CD14-positive monocyte (primary cell): ENCODE measurements at regions not wholly inside any gene's neighbourhood (a gene's known extent, or its start where the extent isn't known, plus 50 kb on each side); places are given as distances from the start of the nearest gene placed in this dataset.

Source experiments
- DNase-seq, 3 donors: peaks; one replicate each; pipeline ENCODE4 v3.0.0-alpha.2; 2011 to 2022
- H2AFZ ChIP-seq: 2 replicates; pipeline ENCODE4 v1.6.0; 2012; ENCODE audit warnings: mild to moderate bottlenecking, low read depth, low read length, inconsistent platforms; ENCODE audit not compliant: insufficient read depth, poor library complexity, severe bottlenecking
- H3K27ac ChIP-seq, 2 donors: 1 replicate in 1 of 2; 2 replicates in 1 of 2; pipeline ENCODE4 v1.5.1; 2012 to 2013; ENCODE audit warnings: low read length in 2 of 2, control low read depth in 1 of 2, inconsistent platforms in 1 of 2, low read depth in 1 of 2, mild to moderate bottlenecking in 1 of 2
- H3K27me3 ChIP-seq, 2 donors: one replicate each; pipeline versions ENCODE4 v1.6.0 to v1.6.1; 2011 to 2013; ENCODE audit warnings: low read length in 2 of 2; ENCODE audit not compliant: control insufficient read depth in 2 of 2, insufficient read depth in 2 of 2
- H3K36me3 ChIP-seq, 2 donors: replicated peaks in 1 of 2; 1 replicate in 1 of 2; 2 replicates in 1 of 2; pipeline versions ENCODE4 v1.5.1 to v1.6.1; 2012 to 2013; ENCODE audit warnings: low read length in 2 of 2, control low read depth in 1 of 2, inconsistent platforms in 1 of 2, mild to moderate bottlenecking in 1 of 2; ENCODE audit not compliant: insufficient read depth in 2 of 2, control insufficient read depth in 1 of 2
- H3K4me1 ChIP-seq, 2 donors: 1 replicate in 1 of 2; 2 replicates in 1 of 2; pipeline versions ENCODE4 v1.5.1 to v1.6.1; 2012 to 2013; ENCODE audit warnings: low read length in 2 of 2, control low read depth in 1 of 2, inconsistent platforms in 1 of 2, mild to moderate bottlenecking in 1 of 2, moderate library complexity in 1 of 2; ENCODE audit not compliant: insufficient read depth in 2 of 2, control insufficient read depth in 1 of 2
- H3K4me2 ChIP-seq: replicated peaks from 2 replicates; pipeline ENCODE3; 2012; ENCODE audit warnings: low read length, moderate library complexity, mild to moderate bottlenecking; ENCODE audit not compliant: poor library complexity, severe bottlenecking; ENCODE audit errors: extremely low read depth
- H3K4me3 ChIP-seq, 3 experiments: fragments of 200-600 bp in 1 of 3; sonication (generic) in 1 of 3; replicated peaks in 1 of 3; 1 replicate in 2 of 3; 2 replicates in 1 of 3; pipeline ENCODE4 v1.5.1; 2011 to 2013; ENCODE audit warnings: low read length in 3 of 3, mild to moderate bottlenecking in 3 of 3, control low read depth in 2 of 3, low read depth in 2 of 3, inconsistent platforms in 1 of 3, moderate library complexity in 1 of 3
- H3K79me2 ChIP-seq: 2 replicates; pipeline ENCODE4 v1.6.0; 2012; ENCODE audit warnings: mild to moderate bottlenecking, control low read depth, inconsistent platforms, low read length, moderate library complexity; ENCODE audit not compliant: insufficient read depth
- H3K9ac ChIP-seq: 2 replicates; pipeline ENCODE4 v1.6.0; 2017; ENCODE audit warnings: low read length, mild to moderate bottlenecking; ENCODE audit not compliant: insufficient read depth, poor library complexity, severe bottlenecking
- H3K9me3 ChIP-seq, 2 donors: replicated peaks in 1 of 2; 1 replicate in 1 of 2; 2 replicates in 1 of 2; pipeline versions ENCODE4 v1.5.1 to v1.6.1; 2012 to 2013; ENCODE audit warnings: low read length in 2 of 2, control low read depth in 1 of 2; ENCODE audit not compliant: control insufficient read depth in 1 of 2, insufficient read depth in 1 of 2
- H4K20me1 ChIP-seq: 2 replicates; pipeline ENCODE4 v1.6.0; 2012; ENCODE audit warnings: mild to moderate bottlenecking, low read length, control low read depth, moderate library complexity; ENCODE audit not compliant: insufficient read depth
- H3K27ac Mint-ChIP-seq, 7 donors: one replicate each; pipeline ENCODE4 v1.8.0; 2020; ENCODE audit warnings: mild to moderate bottlenecking in 7 of 7, mixed read lengths in 7 of 7, moderate library complexity in 6 of 7, inconsistent platforms in 2 of 7
- H3K27me3 Mint-ChIP-seq, 3 donors: one replicate each; pipeline ENCODE4 v1.8.0; 2021 to 2022; ENCODE audit warnings: low read depth in 3 of 3, mild to moderate bottlenecking in 3 of 3, mixed read lengths in 3 of 3, moderate library complexity in 3 of 3, inconsistent platforms in 1 of 3
- H3K36me3 Mint-ChIP-seq, 2 donors: one replicate each; pipeline ENCODE4 v1.8.0; 2020; ENCODE audit warnings: mixed read lengths in 2 of 2, inconsistent platforms in 1 of 2, mild to moderate bottlenecking in 1 of 2
- H3K4me1 Mint-ChIP-seq: one replicate; pipeline ENCODE4 v1.8.0; 2020; ENCODE audit warnings: mild to moderate bottlenecking, mixed read lengths
- H3K4me3 Mint-ChIP-seq, 2 donors: one replicate each; pipeline ENCODE4 v1.8.0; 2020; ENCODE audit warnings: mild to moderate bottlenecking in 2 of 2, mixed read lengths in 2 of 2, moderate library complexity in 1 of 2
- H3K9me3 Mint-ChIP-seq, 7 donors: one replicate each; pipeline ENCODE4 v1.8.0; 2020 to 2022; ENCODE audit warnings: mixed read lengths in 7 of 7, mild to moderate bottlenecking in 6 of 7, moderate library complexity in 6 of 7, inconsistent platforms in 2 of 7
- CTCF ChIP-seq: fragments of 200-600 bp; IDR thresholded peaks from one replicate; pipeline ENCODE4 v1.8.0; 2022; ENCODE audit warnings: antibody characterized with exemption, mild to moderate bottlenecking
- WGBS: methylation state at CpG from one replicate; pipeline ENCODE4 v1.1.5; 2013; ENCODE audit warnings: missing lambda C conversion rate; ENCODE audit not compliant: insufficient coverage; 5-methylcytosine and 5-hydroxymethylcytosine counted together
- intact Hi-C, 2 donors: fragments of 100-400 bp; cut with micrococcal nuclease; formaldehyde crosslinking; loops; one replicate each; pipeline versions ENCODE4 v1.15.0 to v1.15.1; 2023

GRCh38 chr19:31497709-31498108, 148.5 kb upstream of the TSHZ3 start:
- no peaks in the 10 kb centered on the region for H3K79me2 ChIP-seq
- no peaks in the 10 kb centered on the region for H3K36me3 Mint-ChIP-seq
- TF ChIP-seq CTCF: no peak

GRCh38 chr19:31498781-31499180, 149.5 kb upstream of the TSHZ3 start:
- H3K4me2 ChIP-seq: no peak overlapping the region
- Mint-ChIP-seq H3K36me3 (no peaks in the 10 kb centered on the region), H3K27me3 (peaks cover 0 to 3% (median 0%) of the 10 kb centered on the region in 3 donors), H3K4me3 (no peak overlapping the region), H3K4me1 (no peaks in the 10 kb centered on the region), H3K27ac (no peak overlapping the region), H3K9me3 (peaks cover 0 to 4% (median 1%) of the 10 kb centered on the region in 7 donors)
- no peaks in the 10 kb centered on the region for H3K79me2 ChIP-seq
- no peak for DNase-seq
- H3K9ac ChIP-seq: no peak overlapping the region
- H3K4me1 ChIP-seq: no peaks in the 10 kb centered on the region
- H3K27me3 ChIP-seq: no peaks in the 10 kb centered on the region
- no peak overlapping the region for H3K4me3 ChIP-seq
- intact Hi-C loops: no loop called here
- TF ChIP-seq CTCF: no peak
- H4K20me1 ChIP-seq: no peaks in the 10 kb centered on the region
- no peak overlapping the region for H3K27ac ChIP-seq
- 100% methylated on average over 1 of the region's 3 CpGs for WGBS
- no peaks in the 10 kb centered on the region for H3K9me3 ChIP-seq
- H2AFZ ChIP-seq: no peak overlapping the region
- no peaks in the 10 kb centered on the region for H3K36me3 ChIP-seq

More at GRCh38 chr19:31497709-31498108, 148.5 kb upstream of the TSHZ3 start:
- H3K27me3 ChIP-seq: no peaks in the 10 kb centered on the region
- no peak overlapping the region for H2AFZ ChIP-seq
- H3K4me3 Mint-ChIP-seq: no peak overlapping the region
- WGBS: 100% methylated on average over 2 of the region's 2 CpGs
- H3K9me3 ChIP-seq: no peaks in the 10 kb centered on the region
- H3K36me3 ChIP-seq: no peaks in the 10 kb centered on the region
- intact Hi-C loops: no loop called here
- H3K27ac Mint-ChIP-seq: no peak overlapping the region
- no peak overlapping the region for H3K4me3 ChIP-seq
- H3K4me1 ChIP-seq: no peaks in the 10 kb centered on the region
- H3K9me3 Mint-ChIP-seq: peaks cover 0 to 4% (median 1%) of the 10 kb centered on the region in 7 donors
- H3K4me2 ChIP-seq: no peak overlapping the region
- DNase-seq: no peak
- H3K4me1 Mint-ChIP-seq: no peaks in the 10 kb centered on the region
- no peaks in the 10 kb centered on the region for H4K20me1 ChIP-seq
- H3K9ac ChIP-seq: no peak overlapping the region
- peaks cover 0 to 3% (median 0%) of the 10 kb centered on the region in 3 donors for H3K27me3 Mint-ChIP-seq
- H3K27ac ChIP-seq: no peak overlapping the region
